Endothelial cell of umbilical vein (primary cell): ENCODE measurements at regions not wholly inside any gene's neighbourhood (a gene's known extent, or its start where the extent isn't known, plus 50 kb on each side); places are given as distances from the start of the nearest gene placed in this dataset.

Experiments used
- BruUV-seq: library from RNA; stranded (reverse); fragments of 400-500 nt; replicated peaks from 2 replicates; lab custom pipeline; 2021; lab: Mats Ljungman, UMichigan
- CTCF ChIA-PET: fragments of 300-600, 350-600 bp; sonication (Branson Sonifier 250); formaldehyde crosslinking; loops from one replicate; lab custom pipeline; 2021; ENCODE audit warnings: antibody characterized with exemption, inconsistent platforms; lab: Charles Lee
- POLR2A ChIA-PET: fragments of 300-600, 350-600 bp; sonication (Branson Sonifier 250); formaldehyde crosslinking; loops from one replicate; lab custom pipeline; 2021; ENCODE audit warnings: antibody characterized with exemption, inconsistent platforms; lab: Charles Lee
- DNase-seq: peaks from one replicate; pipeline ENCODE4 v3.0.0-alpha.2; 2011; ENCODE audit warnings: low read depth, low spot score
- FAIRE-seq: peaks from 2 replicates; lab custom pipeline; 2011; peaks lifted over from hg19 to GRCh38; lab: Jason Lieb, UNC
- H2AFZ ChIP-seq: 2 replicates; pipeline ENCODE4 v1.6.0; 2012; ENCODE audit warnings: low read depth, low read length, control low read depth, inconsistent platforms
- H3K27ac ChIP-seq: 2 replicates; pipeline ENCODE4 v1.5.1; 2011; ENCODE audit warnings: low read depth, mild to moderate bottlenecking, control low read depth, low read length, moderate library complexity; ENCODE audit not compliant: insufficient read depth
- H3K27me3 ChIP-seq, 2 experiments: 2 replicates each; pipeline versions ENCODE4 v1.6.0 to v1.6.1; 2011; ENCODE audit warnings: low read length in 2 of 2, mixed read lengths in 1 of 2; ENCODE audit not compliant: control insufficient read depth in 2 of 2, insufficient read depth in 2 of 2
- H3K36me3 ChIP-seq, 2 experiments: 2 replicates in 1 of 2; 3 replicates in 1 of 2; pipeline ENCODE4 v1.5.1; 2011; ENCODE audit warnings: low read length in 2 of 2, mild to moderate bottlenecking in 1 of 2, moderate library complexity in 1 of 2; ENCODE audit not compliant: control insufficient read depth in 2 of 2, insufficient read depth in 2 of 2; ENCODE audit errors: extremely low read depth in 1 of 2
- H3K4me1 ChIP-seq: 3 replicates; pipeline ENCODE4 v1.5.1; 2011; ENCODE audit warnings: mild to moderate bottlenecking, low read length; ENCODE audit not compliant: control insufficient read depth, insufficient read depth; ENCODE audit errors: extremely low read depth
- H3K4me2 ChIP-seq: 2 replicates; pipeline ENCODE4 v1.6.1; 2011; ENCODE audit warnings: low read length, control low read depth, mixed read lengths; ENCODE audit not compliant: insufficient read depth
- H3K4me3 ChIP-seq, 3 experiments: fragments of 200-600 bp in 1 of 3; sonication (generic), shearing (Covaris generic) in 1 of 3; replicated peaks in 1 of 3; 2 replicates each; pipeline ENCODE4 v1.5.1; 2011 to 2016; ENCODE audit warnings: control low read depth in 3 of 3, low read length in 3 of 3, mild to moderate bottlenecking in 2 of 3, inconsistent platforms in 1 of 3, low read depth in 1 of 3, moderate library complexity in 1 of 3; ENCODE audit not compliant: insufficient read depth in 1 of 3
- H3K79me2 ChIP-seq: 2 replicates; pipeline ENCODE4 v1.6.0; 2012; ENCODE audit warnings: low read length, inconsistent platforms; ENCODE audit not compliant: control insufficient read depth, insufficient read depth
- H3K9ac ChIP-seq: replicated peaks from 2 replicates; pipeline ENCODE3; 2011; ENCODE audit warnings: low read length, control low read depth; ENCODE audit not compliant: insufficient read depth; ENCODE audit errors: extremely low read depth
- H3K9me1 ChIP-seq: replicated peaks from 3 replicates; pipeline ENCODE4 v1.6.0; 2011; ENCODE audit warnings: mild to moderate bottlenecking, low read length; ENCODE audit not compliant: control insufficient read depth, insufficient read depth; ENCODE audit errors: extremely low read depth
- H3K9me3 ChIP-seq: replicated peaks from 2 replicates; pipeline ENCODE4 v1.5.1; 2012; ENCODE audit warnings: low read length, inconsistent platforms; ENCODE audit not compliant: control insufficient read depth, insufficient read depth
- H4K20me1 ChIP-seq: replicated peaks from 2 replicates; pipeline ENCODE3; 2011; ENCODE audit warnings: mild to moderate bottlenecking, low read length; ENCODE audit not compliant: control insufficient read depth, insufficient read depth; ENCODE audit errors: extremely low read depth
- EZH2 ChIP-seq: IDR thresholded peaks from 2 replicates; pipeline ENCODE4 v1.6.1; 2012; ENCODE audit warnings: borderline replicate concordance, low read depth, mild to moderate bottlenecking, moderate library complexity, low read length, inconsistent platforms; ENCODE audit not compliant: severe bottlenecking
- FOS ChIP-seq: IDR thresholded peaks from 2 replicates; pipeline ENCODE4 v1.6.1; 2011; ENCODE audit warnings: mild to moderate bottlenecking, low read length, moderate library complexity, borderline replicate concordance; ENCODE audit not compliant: insufficient read depth
- GATA2 ChIP-seq: IDR thresholded peaks from 2 replicates; pipeline ENCODE4 v1.7.0; 2011; ENCODE audit warnings: low read depth, mild to moderate bottlenecking, moderate library complexity, mixed read lengths, low read length; ENCODE audit not compliant: insufficient read length, insufficient read depth
- JUN ChIP-seq: IDR thresholded peaks from 2 replicates; pipeline ENCODE4 v1.6.1; 2011; ENCODE audit warnings: borderline replicate concordance, low read depth; ENCODE audit not compliant: insufficient read length, insufficient read depth
- MYC ChIP-seq: IDR thresholded peaks from one replicate; pipeline ENCODE4 v1.6.1; 2011; ENCODE audit warnings: mild to moderate bottlenecking, low read depth, low read length
- POLR2A ChIP-seq: IDR thresholded peaks from 2 replicates; pipeline ENCODE4 v1.6.1; 2012; ENCODE audit warnings: low read depth, mild to moderate bottlenecking, control low read depth, low read length
- POLR2AphosphoS5 ChIP-seq: IDR thresholded peaks from 2 replicates; pipeline ENCODE4 v1.6.1; 2012; ENCODE audit warnings: low read depth, mild to moderate bottlenecking, control low read depth, low read length, moderate library complexity; ENCODE audit not compliant: insufficient read depth
- dilution Hi-C: fragments of 300-500 bp; cut with MboI; formaldehyde crosslinking; loops from one replicate; pipeline ENCODE4 v1.15.0; 2019; ENCODE audit warnings: low sequenced_read_pairs; ENCODE audit not compliant: extremely low pct_ligation_motif_present
- intact Hi-C: fragments of 100-400 bp; cut with micrococcal nuclease; formaldehyde crosslinking; loops from one replicate; pipeline ENCODE4 v1.10.0; 2022
- TF ChIP-seq, protein P1 (sequence below), 2 donors: IDR thresholded peaks; 1 replicate in 1 of 2; 2 replicates in 1 of 2; pipeline ENCODE4 v1.5.1; 2011; ENCODE audit warnings: low read length in 2 of 2, mild to moderate bottlenecking in 2 of 2, moderate library complexity in 2 of 2, control low read depth in 1 of 2, inconsistent platforms in 1 of 2, low read depth in 1 of 2; ENCODE audit not compliant: insufficient read depth in 1 of 2; ENCODE audit errors: extremely low read depth in 1 of 2
- TF ChIP-seq, protein P2 (sequence below): IDR thresholded peaks from 2 replicates; pipeline ENCODE4 v1.6.1; 2011; ENCODE audit not compliant: insufficient read depth, insufficient read length

DNA sequence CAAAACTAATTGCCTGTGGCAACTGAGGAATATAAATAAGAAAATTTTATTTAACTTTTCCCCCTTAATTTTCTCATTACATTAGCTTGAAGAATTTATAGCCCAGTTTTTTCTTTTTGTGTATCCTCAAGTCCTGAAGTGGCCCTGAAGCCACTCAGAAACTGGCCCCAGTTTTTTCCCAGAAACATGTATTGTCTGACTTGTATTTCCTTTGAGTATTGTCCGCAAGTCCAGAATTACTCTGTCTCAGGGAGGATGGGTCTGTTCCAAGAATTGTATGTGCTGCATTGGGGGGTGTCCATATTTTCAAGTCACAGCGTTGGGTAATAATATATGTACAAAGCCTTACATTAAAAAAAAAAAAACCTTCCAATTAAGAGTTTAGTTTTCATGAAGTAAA is 149.7 kb upstream of the IL12A start:
- no peaks in the 10 kb centered on the region for H3K9me1 ChIP-seq
- dilution Hi-C loops (no loop called here), intact Hi-C loops (no loop called here)
- FAIRE-seq (no peak), DNase-seq (peak; percentile 70)
- no TSS peak for BruUV-seq
- no peaks in the 10 kb centered on the region for H3K36me3 ChIP-seq
- no peak overlapping the region for H2AFZ ChIP-seq
- H3K9ac ChIP-seq = no peak overlapping the region
- TF ChIP-seq POLR2AphosphoS5 (no peak), JUN (no peak), POLR2A (no peak), GATA2 (no peak), FOS (no peak), EZH2 (no peak), MYC (no peak)
- TF ChIP-seq, protein P1, sequence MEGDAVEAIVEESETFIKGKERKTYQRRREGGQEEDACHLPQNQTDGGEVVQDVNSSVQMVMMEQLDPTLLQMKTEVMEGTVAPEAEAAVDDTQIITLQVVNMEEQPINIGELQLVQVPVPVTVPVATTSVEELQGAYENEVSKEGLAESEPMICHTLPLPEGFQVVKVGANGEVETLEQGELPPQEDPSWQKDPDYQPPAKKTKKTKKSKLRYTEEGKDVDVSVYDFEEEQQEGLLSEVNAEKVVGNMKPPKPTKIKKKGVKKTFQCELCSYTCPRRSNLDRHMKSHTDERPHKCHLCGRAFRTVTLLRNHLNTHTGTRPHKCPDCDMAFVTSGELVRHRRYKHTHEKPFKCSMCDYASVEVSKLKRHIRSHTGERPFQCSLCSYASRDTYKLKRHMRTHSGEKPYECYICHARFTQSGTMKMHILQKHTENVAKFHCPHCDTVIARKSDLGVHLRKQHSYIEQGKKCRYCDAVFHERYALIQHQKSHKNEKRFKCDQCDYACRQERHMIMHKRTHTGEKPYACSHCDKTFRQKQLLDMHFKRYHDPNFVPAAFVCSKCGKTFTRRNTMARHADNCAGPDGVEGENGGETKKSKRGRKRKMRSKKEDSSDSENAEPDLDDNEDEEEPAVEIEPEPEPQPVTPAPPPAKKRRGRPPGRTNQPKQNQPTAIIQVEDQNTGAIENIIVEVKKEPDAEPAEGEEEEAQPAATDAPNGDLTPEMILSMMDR (IDR thresholded peaks at IDR 0.05; ENCODE audit: extremely low read depth in 1 of 2, insufficient read depth in 1 of 2, low read depth in 1 of 2, low read length in 2 of 2) = no peak
- TF ChIP-seq, protein P2, sequence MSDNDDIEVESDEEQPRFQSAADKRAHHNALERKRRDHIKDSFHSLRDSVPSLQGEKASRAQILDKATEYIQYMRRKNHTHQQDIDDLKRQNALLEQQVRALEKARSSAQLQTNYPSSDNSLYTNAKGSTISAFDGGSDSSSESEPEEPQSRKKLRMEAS = no peak
- H4K20me1 ChIP-seq = no peaks in the 10 kb centered on the region
- ChIA-PET CTCF (interaction anchor here (0.6 to 4.0 kb wide), 6 partner anchors 10 to 215 kb away, joined by 3 to 33 read pairs (median 5); no protein-coding TSS in a partner anchor), POLR2A (interaction anchor here (0.7 to 1.1 kb wide), 2 partner anchors 14 to 229 kb away, joined by 3 to 12 read pairs; no protein-coding TSS in a partner anchor)
- no peaks in the 10 kb centered on the region for H3K27me3 ChIP-seq
- H3K79me2 ChIP-seq = peaks cover 69% of the 10 kb centered on the region
- no peak overlapping the region for H3K4me2 ChIP-seq
- H3K4me3 ChIP-seq = no peak overlapping the region
- H3K27ac ChIP-seq = no peak overlapping the region
- peaks cover 42% of the 10 kb centered on the region for H3K4me1 ChIP-seq
- H3K9me3 ChIP-seq = no peaks in the 10 kb centered on the region
